Islet of Langerhans (tissue), 1 donor: ENCODE measurements at regions not wholly inside any gene's neighbourhood (a gene's known extent, or its start where the extent isn't known, plus 50 kb on each side); places are given as distances from the start of the nearest gene placed in this dataset.

Experiments
- FAIRE-seq: peaks from one replicate; lab custom pipeline; 2011; peaks lifted over from hg19 to GRCh38; lab: Jason Lieb, UNC

DNA sequence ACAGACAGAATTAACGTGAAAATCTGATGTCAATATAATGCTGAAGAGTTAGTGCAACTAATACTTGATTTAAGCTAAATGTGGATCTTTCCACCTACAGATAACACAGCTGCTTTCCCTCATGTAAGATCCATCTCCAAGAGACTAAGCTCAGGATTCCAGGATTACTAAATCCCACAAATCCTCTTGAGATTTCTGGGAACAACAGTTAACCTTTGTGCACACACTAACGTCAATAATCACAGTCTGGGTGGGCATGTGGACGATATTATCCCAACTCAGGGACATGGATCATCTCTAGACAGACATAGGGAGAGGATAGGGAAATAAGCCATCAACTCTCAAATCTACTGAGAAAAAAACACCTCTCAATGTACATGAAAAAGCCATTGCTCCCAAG is 432.6 kb downstream of the SATB2 start:
- no peak for FAIRE-seq

DNA sequence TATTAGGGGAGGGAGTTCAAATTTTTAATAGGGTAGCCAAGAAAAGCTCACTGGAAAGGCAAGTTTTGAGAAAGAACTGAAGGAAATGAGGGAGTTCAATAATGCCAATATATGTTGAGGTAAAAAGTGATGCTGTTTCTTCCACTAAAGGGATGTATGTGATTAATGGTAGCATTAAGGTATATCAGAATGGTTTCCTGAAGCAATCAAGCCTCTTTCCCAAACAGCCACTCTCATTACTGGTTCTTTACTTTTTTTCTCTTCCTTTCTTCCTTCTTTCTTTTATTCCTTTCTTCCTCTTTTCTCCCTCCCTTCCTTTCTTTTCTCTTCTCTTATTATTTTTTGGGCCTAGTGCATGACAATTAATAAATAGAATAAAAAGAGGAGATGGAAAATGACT is 433.5 kb downstream of the SATB2 start:
- FAIRE-seq = no peak

DNA sequence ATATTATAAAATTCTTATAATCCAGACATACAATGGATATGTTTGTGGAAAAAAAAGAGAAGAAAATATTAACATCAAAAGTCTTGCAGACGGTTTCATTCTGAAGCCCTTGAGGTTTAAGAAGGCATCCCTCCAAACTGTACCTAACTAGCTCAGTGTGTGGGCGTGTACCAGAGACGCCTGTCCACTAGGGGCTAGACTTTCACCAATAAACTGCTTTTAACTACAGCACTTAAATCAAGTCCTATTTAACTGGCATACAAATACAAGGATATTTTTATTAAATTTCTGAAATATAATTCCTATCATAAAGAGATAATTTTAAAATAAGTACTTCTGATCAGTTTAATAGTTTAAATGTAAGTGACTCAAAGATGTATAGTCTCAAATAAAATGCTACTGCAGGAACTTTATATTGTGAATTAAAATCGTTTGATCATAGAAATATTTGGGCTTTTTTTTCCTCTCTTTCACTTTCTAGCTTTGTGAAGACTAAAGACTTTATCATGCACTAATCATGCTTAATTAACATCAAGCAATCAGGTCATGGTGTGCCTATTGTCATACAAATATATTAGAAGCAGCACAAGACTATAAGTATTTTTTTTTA is 437.7 kb downstream of the SATB2 start:
- FAIRE-seq = peak; percentile 99

DNA sequence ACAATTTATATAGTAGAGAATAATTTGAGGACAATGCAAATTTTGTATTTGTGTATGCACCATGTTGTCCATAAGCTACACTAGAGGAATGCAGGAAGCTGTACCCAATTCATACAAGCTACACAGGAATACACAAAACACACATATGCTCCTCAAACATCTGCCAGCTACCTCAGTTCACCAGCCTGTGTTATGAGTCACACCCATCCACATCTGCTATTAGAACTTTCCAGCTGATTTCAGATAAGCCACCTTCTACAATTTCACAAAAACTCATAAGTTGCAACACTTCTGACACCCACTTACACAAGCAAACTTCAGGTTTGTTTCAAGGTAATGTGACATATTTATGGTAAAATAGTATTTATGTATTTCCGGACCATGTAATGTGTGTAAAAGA is 438.9 kb downstream of the SATB2 start:
- no peak for FAIRE-seq

DNA sequence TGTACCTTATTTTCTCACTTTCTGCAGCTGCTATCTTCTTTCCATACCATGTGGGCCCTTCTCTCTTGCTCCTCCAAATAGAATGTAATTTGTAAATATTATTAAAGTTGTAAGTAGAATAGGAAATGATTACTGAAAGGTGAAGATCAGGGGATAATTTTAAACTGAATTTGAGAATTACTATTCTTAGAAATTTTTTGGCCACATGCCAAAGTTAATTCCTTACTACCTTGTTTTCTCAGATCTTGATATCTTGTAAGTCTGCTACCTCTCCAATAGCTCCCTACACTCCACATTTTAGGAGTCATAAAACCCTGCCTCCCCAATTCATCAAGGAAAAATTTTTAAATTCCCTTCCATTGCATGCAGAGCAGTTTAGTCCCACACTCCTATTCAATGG is 442.7 kb downstream of the SATB2 start:
- no peak for FAIRE-seq

DNA sequence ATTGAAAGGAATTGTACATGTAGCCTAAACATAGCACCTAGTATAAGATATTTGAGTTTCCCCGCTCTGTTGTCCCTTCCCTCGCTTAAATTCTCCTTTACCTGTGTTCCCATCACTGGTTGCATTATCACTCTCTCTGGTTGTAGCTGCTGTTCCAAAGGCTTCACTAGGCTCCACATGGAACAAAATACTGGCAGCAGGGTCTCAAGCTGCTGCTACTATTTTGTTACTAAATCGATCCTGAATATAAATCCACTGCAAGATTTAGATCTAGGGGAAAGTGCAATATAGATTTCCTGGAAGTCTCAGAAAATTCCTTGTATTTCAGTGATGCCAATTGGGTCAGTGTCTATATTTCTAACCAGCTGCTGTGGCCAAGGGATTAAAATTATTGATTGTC is 443.5 kb downstream of the SATB2 start:
- FAIRE-seq = no peak

DNA sequence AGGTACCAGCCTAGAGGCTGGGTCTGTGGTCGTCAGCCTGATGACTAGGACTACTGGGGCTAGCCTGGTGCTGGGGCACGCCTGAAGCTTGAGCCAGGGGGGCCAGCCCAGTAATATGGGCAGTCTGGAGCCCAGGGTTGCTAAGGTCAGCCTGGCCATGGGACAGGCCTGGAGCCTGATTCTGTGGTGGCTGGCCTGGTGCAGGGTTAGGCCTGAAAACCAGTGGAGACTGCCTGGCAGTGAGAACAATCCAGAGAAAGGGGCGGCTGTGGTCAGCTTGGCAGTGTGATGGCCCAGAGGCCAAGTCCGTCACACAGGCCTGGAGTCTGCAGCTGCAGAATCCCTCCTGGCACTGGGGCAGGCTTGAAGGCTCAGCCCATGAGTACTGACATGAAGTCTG is 445.8 kb downstream of the SATB2 start:
- FAIRE-seq = no peak

DNA sequence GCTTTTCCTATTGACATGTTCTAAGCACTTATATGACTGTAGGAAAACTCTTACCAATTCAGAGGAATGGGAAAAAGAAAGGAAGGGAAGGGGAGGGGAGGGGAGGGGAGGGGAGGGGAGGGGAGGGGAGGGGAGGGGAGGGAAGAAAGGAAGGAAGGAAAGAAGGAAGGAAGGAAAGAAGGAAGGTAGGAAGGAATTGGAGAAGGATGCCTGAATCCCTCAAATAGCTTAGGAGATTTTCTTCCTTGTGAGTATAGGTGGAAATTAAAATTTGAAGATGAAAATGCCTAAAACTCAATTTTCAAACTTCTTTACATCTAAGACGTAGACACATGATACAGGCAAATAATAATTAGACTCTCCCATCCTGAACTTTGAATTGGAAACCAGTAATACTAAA is 463.1 kb downstream of the SATB2 start:
- no peak for FAIRE-seq

DNA sequence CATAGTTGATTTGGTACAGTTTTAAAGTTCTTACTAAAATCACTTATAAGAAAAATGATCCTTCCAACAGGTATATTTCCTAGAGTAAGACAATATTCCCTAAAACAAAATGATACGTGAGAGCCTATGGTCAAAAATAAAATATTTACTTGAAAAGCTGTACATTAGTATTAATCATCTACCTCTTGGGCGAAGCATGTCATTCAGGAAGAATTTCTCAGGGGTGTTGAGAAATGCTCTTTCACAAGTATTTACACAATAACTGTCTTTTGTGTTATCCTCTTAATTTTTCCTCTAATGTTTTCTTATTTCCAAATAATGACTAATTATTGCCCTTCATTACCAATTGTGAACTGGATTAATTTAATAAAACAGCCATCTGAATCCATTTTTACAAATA is 466.3 kb downstream of the SATB2 start:
- FAIRE-seq = no peak

DNA sequence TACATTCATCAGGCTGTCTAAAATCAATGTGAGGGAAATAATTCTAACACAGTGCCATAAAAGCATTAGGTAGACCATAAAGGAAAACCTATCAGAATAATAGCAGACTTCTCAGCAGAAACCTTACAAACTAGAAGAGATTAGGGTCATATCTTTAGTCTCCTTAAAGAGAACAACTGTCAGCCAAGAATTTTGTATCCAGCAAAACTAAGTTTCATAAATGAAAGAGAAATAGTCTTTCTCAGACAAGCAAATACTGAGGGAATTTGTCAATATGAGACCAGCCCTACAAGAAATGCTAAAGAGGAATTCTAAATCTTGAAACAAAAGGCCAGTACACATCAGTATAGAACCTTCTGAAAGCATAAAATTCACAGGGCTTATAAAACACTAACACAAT is 482.0 kb downstream of the SATB2 start:
- no peak for FAIRE-seq

DNA sequence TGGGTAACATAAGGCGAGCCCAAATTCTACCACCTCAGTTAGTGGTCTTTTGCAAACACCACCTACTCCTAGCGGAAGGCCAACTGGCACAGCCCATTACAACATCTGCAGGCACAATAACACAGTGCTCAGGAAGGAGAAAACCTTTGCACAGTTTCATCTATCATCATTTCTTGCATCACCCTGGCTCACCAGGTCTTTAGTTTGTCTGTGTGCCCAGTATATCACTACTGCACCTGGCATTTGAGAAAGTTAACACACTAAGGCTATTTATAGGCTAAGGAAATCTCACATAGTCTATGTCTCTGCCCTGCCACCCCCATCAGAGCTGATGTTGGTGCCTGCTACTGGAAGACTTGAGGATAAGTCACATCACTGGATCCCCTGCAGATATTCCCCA is 484.0 kb downstream of the SATB2 start:
- FAIRE-seq = no peak

DNA sequence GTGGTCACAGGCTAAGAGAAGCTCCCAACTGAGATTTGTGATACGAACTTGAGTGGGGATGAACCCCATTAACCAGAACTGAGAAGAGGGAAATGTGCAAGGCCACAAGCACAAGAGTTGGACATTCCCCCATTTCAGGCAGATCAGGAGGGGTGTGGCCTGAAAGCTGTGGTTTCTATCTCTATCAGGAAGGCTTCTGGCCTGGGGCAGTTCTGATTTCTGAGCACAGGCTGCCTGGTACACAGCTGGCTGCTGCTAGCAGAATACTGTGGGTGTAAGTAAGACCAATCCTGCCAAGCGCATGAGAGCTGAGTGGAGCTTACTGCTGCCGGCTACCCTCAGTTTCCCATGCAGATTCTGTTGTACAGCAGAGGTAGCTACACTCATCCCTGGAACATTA is 484.6 kb downstream of the SATB2 start:
- FAIRE-seq = no peak

DNA sequence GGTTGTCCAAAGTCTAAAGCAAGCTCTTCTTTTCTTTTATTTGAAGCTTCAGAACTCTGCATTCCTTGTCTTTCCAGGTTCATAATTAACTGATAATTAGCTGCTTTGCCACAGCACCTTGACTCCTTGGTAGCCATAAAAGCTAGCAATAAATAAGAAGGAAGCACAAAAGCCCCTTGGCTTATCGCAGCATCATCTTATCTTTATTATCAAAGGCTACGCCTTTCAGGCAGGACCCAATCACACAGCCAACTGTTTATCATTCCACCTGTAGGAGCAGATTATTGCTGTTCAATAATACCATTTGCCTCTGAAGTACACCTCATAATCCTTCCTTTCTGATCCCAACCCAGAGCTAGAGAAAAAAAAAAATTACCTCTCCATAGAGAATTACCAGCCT is 489.2 kb downstream of the SATB2 start:
- FAIRE-seq = no peak

DNA sequence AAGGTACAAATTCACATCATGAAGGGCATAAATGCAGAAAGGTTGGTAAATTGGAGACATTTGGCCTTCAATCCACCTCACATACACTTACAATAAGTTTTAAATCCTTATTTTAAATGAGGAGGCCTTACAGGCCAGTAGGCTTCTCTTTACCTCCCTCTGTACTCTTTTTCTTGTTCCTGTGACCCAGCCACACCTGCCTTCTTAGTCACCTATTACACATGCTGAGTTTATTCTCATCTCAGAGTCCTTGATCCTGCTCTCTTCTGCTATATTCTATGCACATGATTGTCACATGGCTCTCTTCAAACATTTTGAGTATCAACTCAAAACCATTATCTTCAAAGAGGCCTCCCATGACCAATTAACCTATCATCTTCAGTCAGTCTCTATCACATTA is 491.5 kb downstream of the SATB2 start:
- FAIRE-seq = no peak

DNA sequence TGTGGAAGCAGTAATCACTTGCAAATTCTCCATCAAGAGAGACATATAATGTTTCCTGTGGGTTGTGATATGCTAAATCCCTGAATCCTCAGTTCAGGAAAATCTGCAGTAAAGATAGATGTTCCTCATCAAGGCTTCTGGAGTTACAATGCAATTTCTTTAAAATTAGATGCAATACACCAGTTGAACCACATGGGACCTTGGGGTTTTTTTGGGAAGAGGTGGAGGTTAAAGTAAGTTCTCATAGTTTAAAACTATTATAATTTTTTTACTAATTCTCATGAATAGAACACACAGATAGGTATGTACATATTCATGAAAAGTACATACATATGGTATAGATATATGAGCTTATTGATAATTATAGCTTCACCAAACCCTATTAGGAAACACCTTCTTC is 496.2 kb downstream of the SATB2 start:
- FAIRE-seq = no peak

DNA sequence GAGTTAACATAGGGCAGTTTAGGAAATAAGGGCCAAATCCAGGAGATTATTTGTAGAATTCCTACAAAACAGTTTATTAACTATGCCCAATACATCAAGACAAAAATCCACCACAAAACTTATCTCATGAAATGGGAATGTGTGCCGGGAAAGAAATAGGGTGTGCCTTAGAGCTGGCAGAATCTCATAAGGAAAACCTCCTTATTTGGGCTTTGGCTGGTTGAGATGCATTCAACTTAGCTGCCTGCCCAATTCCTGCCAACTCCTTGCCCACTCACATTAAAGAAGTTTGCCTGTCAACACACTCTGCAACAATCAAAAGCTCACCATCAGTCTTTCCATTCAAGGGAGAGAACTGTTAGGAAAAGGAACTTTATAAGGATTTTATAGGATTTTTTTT is 500.6 kb downstream of the SATB2 start:
- no peak for FAIRE-seq

DNA sequence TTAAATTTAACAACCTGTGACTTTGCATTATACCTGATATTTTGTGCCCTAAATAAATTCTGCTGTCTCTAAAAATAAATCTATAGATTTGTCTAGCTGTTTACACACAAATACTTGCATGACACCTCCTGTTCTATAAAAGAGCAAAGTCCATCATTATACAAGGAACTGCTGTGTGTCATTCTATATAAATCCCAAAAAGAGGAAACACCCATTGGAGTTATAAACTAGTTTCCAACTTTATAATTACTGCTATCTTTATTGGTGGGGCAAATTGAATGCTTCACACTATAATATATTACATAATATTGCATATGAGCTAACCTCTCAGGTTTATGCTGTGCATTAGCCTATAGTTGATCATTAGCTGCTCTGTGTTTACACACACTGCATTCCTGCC is 504.4 kb downstream of the SATB2 start:
- no peak for FAIRE-seq

DNA sequence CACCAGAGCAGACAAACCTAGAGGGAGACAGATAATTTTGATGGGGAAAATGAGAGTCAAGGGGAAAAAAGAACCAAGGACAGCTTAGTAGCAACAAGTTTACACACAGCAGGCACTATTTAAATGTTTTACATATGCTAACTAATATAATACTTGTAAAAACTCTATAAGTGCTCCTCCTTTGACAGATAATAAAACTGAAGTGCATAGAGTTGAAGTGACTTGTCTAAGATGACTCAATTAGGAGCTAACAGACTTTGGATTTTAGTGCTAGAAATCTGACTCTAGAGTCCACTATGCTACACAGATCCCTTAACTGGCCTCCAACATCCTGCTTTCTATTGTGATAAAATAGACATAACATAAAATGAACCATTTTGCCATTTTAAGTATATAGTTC is 506.9 kb downstream of the SATB2 start:
- FAIRE-seq = no peak

DNA sequence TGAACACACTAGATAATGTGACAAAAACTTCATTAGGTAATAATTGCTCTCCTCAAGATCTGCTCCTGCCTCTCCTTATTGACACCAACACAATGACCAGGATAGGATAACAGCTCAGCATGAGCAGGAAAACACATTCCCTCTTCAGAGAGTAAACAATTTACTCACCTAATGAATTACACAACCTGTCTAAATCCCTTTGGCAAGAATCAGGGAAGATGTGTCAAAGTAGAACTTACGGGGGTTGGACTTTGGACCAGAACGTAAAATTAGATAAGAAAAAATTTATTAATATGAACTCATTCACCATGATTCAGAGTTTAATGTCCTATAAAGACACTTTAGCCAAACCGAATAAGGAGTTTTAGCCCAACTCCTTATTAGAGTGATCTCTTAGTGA is 512.2 kb downstream of the SATB2 start:
- no peak for FAIRE-seq

DNA sequence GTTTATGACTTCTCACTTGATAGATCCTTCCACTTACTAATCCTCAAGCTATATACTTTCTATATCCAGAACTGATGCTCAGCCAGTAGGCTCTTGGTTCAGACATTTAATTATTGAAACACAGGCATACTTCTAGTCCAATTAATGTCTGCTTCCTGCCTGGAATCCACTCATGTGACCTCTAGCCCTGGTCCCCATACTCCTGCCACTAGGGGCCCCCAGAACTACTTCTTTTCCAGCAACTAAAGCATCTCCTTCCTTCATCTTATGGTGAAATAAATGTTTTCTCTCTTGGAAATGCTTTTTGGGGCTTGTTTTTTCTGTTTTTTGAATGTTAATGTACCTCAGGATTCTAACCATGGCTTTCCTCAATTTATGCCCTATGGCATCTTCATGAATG is 527.6 kb downstream of the SATB2 start:
- FAIRE-seq = no peak

DNA sequence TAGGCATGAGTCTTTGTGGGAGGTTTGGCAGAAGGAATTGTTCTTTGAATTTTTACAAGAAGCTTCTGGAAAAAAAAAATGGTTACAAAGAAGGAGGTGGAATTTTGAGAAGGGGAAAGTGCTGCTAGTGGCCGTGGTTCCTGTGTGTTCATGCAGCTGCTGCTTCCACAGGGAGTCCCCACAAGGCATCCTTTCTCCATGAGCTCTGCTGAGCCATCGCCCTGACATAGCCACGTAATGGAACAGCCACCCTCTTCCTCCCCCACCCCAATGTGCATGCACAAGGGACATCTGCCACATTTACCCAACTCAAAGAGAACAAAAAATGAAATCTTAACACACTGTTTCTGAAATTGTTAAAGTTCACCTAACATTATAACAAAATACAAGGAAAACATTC is 529.7 kb downstream of the SATB2 start:
- no peak for FAIRE-seq

DNA sequence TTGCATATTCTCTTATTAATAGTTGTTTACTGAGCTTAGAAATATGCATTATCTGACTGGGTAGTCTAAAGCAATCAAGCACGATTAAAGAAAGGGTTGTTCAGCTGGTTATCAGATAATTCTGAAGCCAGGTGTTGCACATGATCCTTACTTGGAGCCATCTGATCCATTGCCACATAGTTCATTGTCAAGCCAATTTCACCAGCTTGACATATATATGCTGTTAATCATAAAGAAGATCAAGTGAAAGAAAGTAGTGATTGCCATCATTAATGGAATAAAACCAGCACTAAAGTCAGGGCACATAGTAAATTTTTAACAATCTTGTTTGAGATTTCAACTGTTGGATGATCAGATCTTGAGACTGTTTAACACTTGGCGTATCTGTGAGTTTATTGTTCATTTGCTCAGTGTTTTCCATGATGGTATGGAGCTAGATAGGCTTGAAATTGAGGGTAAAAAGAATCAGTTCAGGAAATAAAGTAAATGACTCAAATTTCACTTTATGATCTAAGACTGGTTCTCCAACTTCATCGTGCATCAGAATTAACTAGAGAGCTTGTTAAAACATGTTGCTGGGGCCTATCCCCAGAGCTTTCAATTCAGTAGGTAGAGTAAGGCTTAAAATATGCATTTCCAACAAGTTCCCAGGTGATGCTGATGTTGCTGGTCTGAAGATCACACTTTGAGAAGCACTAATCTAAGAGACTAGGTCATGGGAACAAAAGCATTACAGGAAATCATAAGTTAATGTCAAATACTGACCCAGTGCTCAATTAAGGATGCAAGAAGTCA is 539.6 kb downstream of the SATB2 start:
- FAIRE-seq = no peak

DNA sequence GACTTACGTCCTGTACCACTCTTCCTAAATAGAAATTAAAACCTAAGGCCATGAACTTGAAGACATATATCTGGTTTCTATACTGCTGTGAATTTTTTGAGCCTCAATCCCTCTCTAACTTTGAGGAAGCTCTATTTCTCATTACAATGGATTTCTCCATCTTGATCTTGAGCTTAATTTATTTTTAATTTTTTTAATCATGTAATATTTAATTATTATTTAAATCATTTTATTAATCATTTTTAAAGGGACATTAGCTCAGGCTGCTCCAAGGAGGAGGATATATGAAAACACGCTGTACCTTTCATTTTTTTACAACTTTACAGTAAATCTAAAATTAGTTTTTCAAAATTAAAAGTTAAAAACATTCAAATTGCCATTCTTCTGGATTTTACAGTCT is 540.5 kb downstream of the SATB2 start:
- no peak for FAIRE-seq

DNA sequence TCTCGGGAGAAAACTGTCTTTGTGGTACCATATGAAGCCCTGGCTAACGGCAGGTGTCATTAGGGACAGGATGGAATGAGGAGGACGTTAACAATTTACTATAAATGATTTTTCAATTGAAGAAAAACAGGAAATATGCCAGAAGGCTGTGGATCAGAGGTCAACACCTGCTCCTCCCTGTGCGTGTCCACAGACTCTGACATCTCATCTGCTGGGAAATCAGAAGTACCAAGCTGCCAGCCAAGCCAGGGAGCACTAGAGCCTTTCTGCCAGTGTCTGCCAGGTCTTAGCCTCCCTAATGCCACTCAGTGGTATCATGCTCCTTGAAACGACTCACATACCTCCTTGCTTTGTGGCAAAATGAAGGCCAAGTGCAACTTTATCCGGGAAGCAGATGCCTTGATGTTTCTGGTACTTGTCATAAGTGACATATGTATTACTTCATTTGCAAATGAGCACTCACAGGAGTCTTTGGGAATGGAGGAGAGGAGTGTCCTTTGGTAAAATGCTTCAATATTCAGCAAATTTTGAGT is 541.1 kb downstream of the SATB2 start:
- no peak for FAIRE-seq
